ENCODE measurements at regions not wholly inside any gene's neighbourhood (a gene's known extent, or its start where the extent isn't known, plus 50 kb on each side); places are given as distances from the start of the nearest gene placed in this dataset.
"Not testable (repeated sequence)": the region's sequence is repeated elsewhere in the genome, so short reads cannot be mapped to it uniquely, and the experiment has no call there.

DNA sequence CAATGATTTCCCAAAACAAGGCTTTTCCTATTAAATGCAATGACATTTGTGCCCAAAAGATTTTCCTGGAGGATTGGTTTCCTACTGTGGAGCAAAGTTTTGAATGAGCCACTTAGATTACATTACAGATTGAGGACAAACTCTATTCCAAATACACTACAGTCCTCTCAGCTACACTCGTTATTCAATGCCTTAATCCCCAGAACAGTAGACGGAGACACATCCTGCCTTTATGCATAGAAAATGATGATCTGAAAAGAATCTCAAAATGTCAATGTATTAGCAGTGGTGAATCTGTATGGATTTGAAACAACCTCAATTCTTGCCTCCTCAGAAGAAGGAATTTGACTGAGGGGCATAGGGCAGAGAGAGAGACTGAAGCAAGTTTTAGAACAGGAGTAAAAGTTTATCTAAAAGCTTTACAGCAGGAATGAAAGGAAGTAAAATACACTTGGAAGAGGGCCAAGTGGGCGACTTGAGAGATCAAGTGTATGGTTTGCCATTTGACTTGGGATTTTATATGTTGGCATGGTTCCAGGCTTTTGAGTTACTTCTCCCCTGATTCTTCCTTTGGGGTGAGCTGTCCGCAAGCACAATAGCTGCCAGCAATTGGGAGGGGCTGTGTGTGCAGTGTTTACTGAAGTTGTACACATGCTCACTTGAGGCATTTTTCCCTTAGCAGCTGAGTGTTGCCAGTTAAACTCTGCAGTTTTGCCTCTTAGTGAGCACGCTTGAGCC lies 891.9 kb upstream of the MBL2 start:
- peak; percentile 84 for ATAC-seq
- intact Hi-C loops (cut with DNase I, micrococcal nuclease), result no loop called here
- H3K4me3 ChIP-seq, result no peak overlapping the region

DNA sequence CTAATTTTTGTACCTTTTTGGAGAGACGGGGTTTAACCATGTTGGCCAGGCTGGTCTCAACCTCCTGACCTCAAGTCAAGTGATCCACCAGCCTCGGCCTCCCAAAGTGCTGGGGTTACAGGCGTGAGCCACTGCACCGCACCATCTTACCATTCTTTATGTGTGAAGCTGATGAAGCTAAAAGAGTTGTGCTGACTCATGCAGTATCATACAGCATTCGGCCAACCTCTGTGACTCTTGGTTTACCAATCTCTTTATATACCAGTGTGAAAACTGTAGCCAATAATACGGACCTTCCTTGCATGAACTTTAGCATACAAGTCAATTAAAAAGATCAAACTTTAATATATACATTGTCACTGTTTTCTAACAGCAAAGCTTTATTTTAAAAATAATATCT lies 878.2 kb upstream of the MBL2 start:
- ATAC-seq (no peak), DNase-seq (no peak)
- Histone ChIP-seq H3K4me1 (ENCODE audit: low read depth) (no peaks in the 10 kb centered on the region), H3K4me3 (no peak overlapping the region), H3K9me3 (no peaks in the 10 kb centered on the region), H3K36me3 (ENCODE audit: low read depth) (no peaks in the 10 kb centered on the region)
- intact Hi-C loops (cut with DNase I, micrococcal nuclease), result no loop called here
- TF ChIP-seq CTCF (IDR thresholded peaks at IDR 0.05), result no peak

More for the DNA sequence above, 891.9 kb upstream of the MBL2 start:
- Histone ChIP-seq H3K9me3 (peaks cover 2% of the 10 kb centered on the region), H3K4me1 (ENCODE audit: low read depth) (peaks cover 5% of the 10 kb centered on the region), H3K36me3 (ENCODE audit: low read depth) (no peaks in the 10 kb centered on the region)
- TF ChIP-seq CTCF (IDR thresholded peaks at IDR 0.05), result no peak
- peak in 2 of 3 donors; percentile 53 to 78 for DNase-seq

GRCh38 chr10:53647221-53647620 lies 874.6 kb upstream of the MBL2 start:
- H3K9me3 ChIP-seq; H3K36me3 ChIP-seq (ENCODE audit: low read depth); ATAC-seq; H3K4me3 ChIP-seq; H3K4me1 ChIP-seq (ENCODE audit: low read depth); intact Hi-C loops (cut with DNase I, micrococcal nuclease): not testable (repeated sequence)
- DNase-seq, result peak in 1 of 3 donors; percentile 12

- Histone ChIP-seq H3K9me3 (no peaks in the 10 kb centered on the region), H3K4me3 (no peak overlapping the region), H3K4me1 (ENCODE audit: low read depth) (no peaks in the 10 kb centered on the region), H3K36me3 (ENCODE audit: low read depth) (no peaks in the 10 kb centered on the region)
- no peak for TF ChIP-seq CTCF (IDR thresholded peaks at IDR 0.05)
- ATAC-seq (no peak), DNase-seq (peak in 1 of 3 donors; percentile 22)
- intact Hi-C loops (cut with DNase I, micrococcal nuclease), result no loop called here
Observed at GRCh38 chr10:53646525-53646924, 873.9 kb upstream of the MBL2 start.

- no peak for TF ChIP-seq CTCF (IDR thresholded peaks at IDR 0.05)
- intact Hi-C loops (cut with DNase I, micrococcal nuclease), result no loop called here
- ATAC-seq (no peak), DNase-seq (no peak)
- Histone ChIP-seq H3K4me1 (ENCODE audit: low read depth) (no peaks in the 10 kb centered on the region), H3K4me3 (no peak overlapping the region), H3K36me3 (ENCODE audit: low read depth) (no peaks in the 10 kb centered on the region), H3K9me3 (no peaks in the 10 kb centered on the region)
Observed at GRCh38 chr10:53645951-53646350, 873.4 kb upstream of the MBL2 start.

GRCh38 chr10:53638006-53638405 lies 865.4 kb upstream of the MBL2 start:
- Histone ChIP-seq H3K4me3 (no peak overlapping the region), H3K36me3 (ENCODE audit: low read depth) (no peaks in the 10 kb centered on the region), H3K9me3 (no peaks in the 10 kb centered on the region), H3K4me1 (ENCODE audit: low read depth) (no peaks in the 10 kb centered on the region)
- intact Hi-C loops (cut with DNase I, micrococcal nuclease), result no loop called here
- DNase-seq (no peak), ATAC-seq (no peak)
- no peak for TF ChIP-seq CTCF (IDR thresholded peaks at IDR 0.05)

All from mucosa of descending colon (tissue), 3 donors.